Mesothelial cell of epicardium (in vitro differentiated cells): ENCODE measurements at regions not wholly inside any gene's neighbourhood (a gene's known extent, or its start where the extent isn't known, plus 50 kb on each side); places are given as distances from the start of the nearest gene placed in this dataset.

Experiments used
- DNase-seq, 2 experiments: peaks; one replicate each; pipeline ENCODE4 v3.0.0; 2021; ENCODE audit warnings: low spot score in 2 of 2; ENCODE audit not compliant: unreplicated experiment in 2 of 2
- H3K27ac Mint-ChIP-seq: 2 replicates; pipeline ENCODE4 v1.8.0; 2021; ENCODE audit warnings: mixed read lengths
- H3K27me3 Mint-ChIP-seq: 2 replicates; pipeline ENCODE4 v1.8.0; 2021; ENCODE audit warnings: low read depth, mixed read lengths
- H3K36me3 Mint-ChIP-seq: 2 replicates; pipeline ENCODE4 v1.8.0; 2021; ENCODE audit warnings: mixed read lengths
- H3K4me1 Mint-ChIP-seq: 2 replicates; pipeline ENCODE4 v1.8.0; 2021; ENCODE audit warnings: mixed read lengths
- H3K4me3 Mint-ChIP-seq: 2 replicates; pipeline ENCODE4 v1.8.0; 2021; ENCODE audit warnings: mild to moderate bottlenecking, moderate library complexity, mixed read lengths
- H3K9me3 Mint-ChIP-seq: 2 replicates; pipeline ENCODE4 v1.8.0; 2021; ENCODE audit warnings: mixed read lengths
- TF ChIP-seq, protein P1 (sequence below): fragments of 200-600 bp; sonication (generic); IDR thresholded peaks from one replicate; pipeline ENCODE4 v1.5.0; 2021; ENCODE audit warnings: antibody characterized with exemption; ENCODE audit not compliant: unreplicated experiment

GRCh38 chr2:83536556-83536955, 922.5 kb downstream of the SUCLG1 start:
- H3K4me3 Mint-ChIP-seq = no peak overlapping the region
- H3K27ac Mint-ChIP-seq = no peak overlapping the region
- TF ChIP-seq, protein P1, sequence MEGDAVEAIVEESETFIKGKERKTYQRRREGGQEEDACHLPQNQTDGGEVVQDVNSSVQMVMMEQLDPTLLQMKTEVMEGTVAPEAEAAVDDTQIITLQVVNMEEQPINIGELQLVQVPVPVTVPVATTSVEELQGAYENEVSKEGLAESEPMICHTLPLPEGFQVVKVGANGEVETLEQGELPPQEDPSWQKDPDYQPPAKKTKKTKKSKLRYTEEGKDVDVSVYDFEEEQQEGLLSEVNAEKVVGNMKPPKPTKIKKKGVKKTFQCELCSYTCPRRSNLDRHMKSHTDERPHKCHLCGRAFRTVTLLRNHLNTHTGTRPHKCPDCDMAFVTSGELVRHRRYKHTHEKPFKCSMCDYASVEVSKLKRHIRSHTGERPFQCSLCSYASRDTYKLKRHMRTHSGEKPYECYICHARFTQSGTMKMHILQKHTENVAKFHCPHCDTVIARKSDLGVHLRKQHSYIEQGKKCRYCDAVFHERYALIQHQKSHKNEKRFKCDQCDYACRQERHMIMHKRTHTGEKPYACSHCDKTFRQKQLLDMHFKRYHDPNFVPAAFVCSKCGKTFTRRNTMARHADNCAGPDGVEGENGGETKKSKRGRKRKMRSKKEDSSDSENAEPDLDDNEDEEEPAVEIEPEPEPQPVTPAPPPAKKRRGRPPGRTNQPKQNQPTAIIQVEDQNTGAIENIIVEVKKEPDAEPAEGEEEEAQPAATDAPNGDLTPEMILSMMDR = no peak

GRCh38 chr2:83534416-83534815, 924.7 kb downstream of the SUCLG1 start:
- H3K9me3 Mint-ChIP-seq = peaks cover 12% of the 10 kb centered on the region
- no peaks in the 10 kb centered on the region for H3K27me3 Mint-ChIP-seq
- no peak for DNase-seq
- H3K4me1 Mint-ChIP-seq = peaks cover 9% of the 10 kb centered on the region
- no peaks in the 10 kb centered on the region for H3K36me3 Mint-ChIP-seq
- TF ChIP-seq, protein P1 = no peak
- H3K4me3 Mint-ChIP-seq = no peak overlapping the region
- no peak overlapping the region for H3K27ac Mint-ChIP-seq

More at GRCh38 chr2:83536556-83536955, 922.5 kb downstream of the SUCLG1 start:
- Mint-ChIP-seq H3K4me1 (peaks cover 9% of the 10 kb centered on the region), H3K27me3 (no peaks in the 10 kb centered on the region), H3K9me3 (peaks cover 7% of the 10 kb centered on the region), H3K36me3 (no peaks in the 10 kb centered on the region)
- no peak for DNase-seq

GRCh38 chr2:83531206-83531826, 927.8 kb downstream of the SUCLG1 start:
- Mint-ChIP-seq H3K9me3 (peaks cover 5% of the 10 kb centered on the region), H3K27me3 (no peaks in the 10 kb centered on the region), H3K4me3 (no peak overlapping the region), H3K4me1 (peaks cover 1% of the 10 kb centered on the region), H3K27ac (no peak overlapping the region), H3K36me3 (no peaks in the 10 kb centered on the region)
- TF ChIP-seq, protein P1 = no peak
- no peak for DNase-seq

GRCh38 chr2:83528767-83529166, 930.3 kb downstream of the SUCLG1 start:
- H3K9me3 Mint-ChIP-seq = peaks cover 5% of the 10 kb centered on the region
- no peaks in the 10 kb centered on the region for H3K36me3 Mint-ChIP-seq
- DNase-seq = no peak
- H3K4me1 Mint-ChIP-seq = no peaks in the 10 kb centered on the region
- TF ChIP-seq, protein P1 = no peak
- H3K27ac Mint-ChIP-seq = no peak overlapping the region
- H3K4me3 Mint-ChIP-seq = no peak overlapping the region
- no peaks in the 10 kb centered on the region for H3K27me3 Mint-ChIP-seq

DNA sequence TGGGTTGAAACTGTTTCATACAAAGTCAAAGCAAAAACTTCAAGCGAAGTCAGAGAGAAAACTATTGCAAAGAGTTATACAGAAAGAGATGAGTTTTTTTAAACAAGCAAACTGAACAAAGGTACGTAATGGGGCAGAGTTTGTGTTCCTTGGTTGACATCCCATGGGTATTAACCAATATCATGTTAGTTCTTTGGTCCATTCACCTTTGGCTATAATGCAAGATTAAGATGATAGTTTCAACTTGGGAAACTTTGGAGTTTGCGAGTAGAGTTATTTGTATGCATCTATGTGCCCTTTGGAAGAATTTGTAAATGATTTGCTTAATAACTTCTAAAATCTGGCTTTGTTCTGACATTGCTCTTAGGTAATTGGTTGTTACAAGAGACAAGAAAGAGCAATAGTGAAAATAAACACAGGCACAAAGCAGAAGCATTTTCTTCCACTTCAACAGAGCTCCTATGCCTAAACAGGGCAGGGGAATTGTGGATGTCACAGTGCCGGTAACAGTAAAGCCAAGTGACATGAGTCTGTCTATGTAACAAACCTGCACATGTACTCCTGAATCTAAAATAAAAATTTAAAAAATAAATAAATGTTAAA, 936.1 kb downstream of the SUCLG1 start:
- peaks cover 5% of the 10 kb centered on the region for H3K36me3 Mint-ChIP-seq
- H3K4me1 Mint-ChIP-seq = no peaks in the 10 kb centered on the region
- TF ChIP-seq, protein P1 = no peak
- peaks cover 4% of the 10 kb centered on the region for H3K9me3 Mint-ChIP-seq
- no peak overlapping the region for H3K27ac Mint-ChIP-seq
- no peak overlapping the region for H3K4me3 Mint-ChIP-seq
- no peaks in the 10 kb centered on the region for H3K27me3 Mint-ChIP-seq
- no peak for DNase-seq
